LNCAP (cell line): ENCODE measurements at regions not wholly inside any gene's neighbourhood (a gene's known extent, or its start where the extent isn't known, plus 50 kb on each side); places are given as distances from the start of the nearest gene placed in this dataset.
A peak's percentile ranks its signal among the peaks of the same experiment; 100 is the strongest.

Experiments used
- CTCF ChIP-seq: fragments of 450-650 bp; IDR thresholded peaks from 2 replicates; pipeline ENCODE4 v1.5.1; 2017; ENCODE audit warnings: mild to moderate bottlenecking

GRCh38 chr5:93096561-93096960 is 484.5 kb downstream of the NR2F1-AS1 start:
- no peak for TF ChIP-seq CTCF

GRCh38 chr5:93092349-93093105 is 488.5 kb downstream of the NR2F1-AS1 start:
- peak; percentile 30; the same call in 1 of the 2 replicates for TF ChIP-seq CTCF

GRCh38 chr5:93090698-93091097 is 490.3 kb downstream of the NR2F1-AS1 start:
- no peak for TF ChIP-seq CTCF

GRCh38 chr5:93088592-93089389 is 492.2 kb downstream of the NR2F1-AS1 start:
- no peak for TF ChIP-seq CTCF

- no peak for TF ChIP-seq CTCF
These were observed 493.7 kb downstream of the NR2F1-AS1 start for GRCh38 chr5:93087326-93087725.

GRCh38 chr5:93082981-93083380 is 498.0 kb downstream of the NR2F1-AS1 start:
- no peak for TF ChIP-seq CTCF

GRCh38 chr5:93079046-93079445 is 502.0 kb downstream of the NR2F1-AS1 start:
- TF ChIP-seq CTCF: no peak
